Naive thymus-derived CD4-positive, alpha-beta T cell (primary cell): ENCODE measurements at regions not wholly inside any gene's neighbourhood (a gene's known extent, or its start where the extent isn't known, plus 50 kb on each side); places are given as distances from the start of the nearest gene placed in this dataset.

Experiments used
- ATAC-seq: fragments of 150-1000 bp; cut with Tn5 transposase; 2 replicates; pipeline ENCODE4 v1.10.0; 2021; ENCODE audit warnings: mild to moderate bottlenecking, moderate library complexity
- CTCF ChIA-PET: fragments of 350-600 bp; sonication (Branson Sonifier 250); formaldehyde crosslinking; loops from one replicate; lab custom pipeline; 2021; ENCODE audit warnings: antibody characterized with exemption; lab: Charles Lee
- POLR2A ChIA-PET: fragments of 350-600 bp; sonication (Branson Sonifier 250); formaldehyde crosslinking; loops from one replicate; lab custom pipeline; 2021; ENCODE audit warnings: antibody characterized with exemption, inconsistent platforms; lab: Charles Lee
- DNase-seq, 9 donors: peaks; one replicate each; pipeline versions ENCODE4 v3.0.0 to v3.0.0-alpha.2; 2020 to 2022; ENCODE audit warnings: mixed read lengths in 1 of 9
- H3K27ac ChIP-seq: one replicate; pipeline ENCODE4 v1.7.0; 2013; ENCODE audit warnings: mild to moderate bottlenecking, low read depth, low read length, moderate library complexity
- H3K27me3 ChIP-seq, 2 donors: one replicate each; pipeline ENCODE4 v1.7.0; 2013; ENCODE audit warnings: low read length in 2 of 2, mild to moderate bottlenecking in 2 of 2, moderate library complexity in 2 of 2; ENCODE audit not compliant: control insufficient read depth in 2 of 2, insufficient read depth in 2 of 2
- H3K36me3 ChIP-seq, 3 experiments: 1 replicate in 2 of 3; 2 replicates in 1 of 3; pipeline ENCODE4 v1.7.0; 2013; ENCODE audit warnings: low read length in 3 of 3, mild to moderate bottlenecking in 3 of 3, moderate library complexity in 1 of 3; ENCODE audit not compliant: insufficient read depth in 3 of 3, control insufficient read depth in 2 of 3
- H3K4me1 ChIP-seq, 2 donors: one replicate each; pipeline ENCODE4 v1.7.0; 2013; ENCODE audit warnings: low read length in 2 of 2, mild to moderate bottlenecking in 2 of 2, moderate library complexity in 1 of 2; ENCODE audit not compliant: control insufficient read depth in 2 of 2, insufficient read depth in 2 of 2
- H3K4me3 ChIP-seq: 2 replicates; pipeline ENCODE4 v1.7.0; 2013; ENCODE audit warnings: mild to moderate bottlenecking, low read length
- H3K9me3 ChIP-seq, 3 experiments: 1 replicate in 2 of 3; 2 replicates in 1 of 3; pipeline ENCODE4 v1.7.0; 2013; ENCODE audit warnings: low read length in 3 of 3; ENCODE audit not compliant: control insufficient read depth in 2 of 3
- H3K27ac Mint-ChIP-seq, 9 donors: one replicate each; pipeline ENCODE4 v1.8.0; 2020 to 2022; ENCODE audit warnings: mixed read lengths in 9 of 9, mild to moderate bottlenecking in 8 of 9, moderate library complexity in 5 of 9, inconsistent platforms in 2 of 9
- H3K27me3 Mint-ChIP-seq, 5 donors: one replicate each; pipeline ENCODE4 v1.8.0; 2021 to 2022; ENCODE audit warnings: mixed read lengths in 5 of 5, mild to moderate bottlenecking in 1 of 5
- H3K36me3 Mint-ChIP-seq, 5 donors: one replicate each; pipeline ENCODE4 v1.8.0; 2020 to 2022; ENCODE audit warnings: mixed read lengths in 5 of 5, mild to moderate bottlenecking in 3 of 5, inconsistent platforms in 1 of 5
- H3K4me1 Mint-ChIP-seq, 7 donors: one replicate each; pipeline ENCODE4 v1.8.0; 2020 to 2022; ENCODE audit warnings: mixed read lengths in 7 of 7, mild to moderate bottlenecking in 3 of 7, inconsistent platforms in 1 of 7
- H3K4me3 Mint-ChIP-seq, 10 donors: one replicate each; pipeline ENCODE4 v1.8.0; 2020 to 2022; ENCODE audit warnings: mild to moderate bottlenecking in 10 of 10, mixed read lengths in 10 of 10, moderate library complexity in 6 of 10, inconsistent platforms in 2 of 10
- H3K9me3 Mint-ChIP-seq, 11 donors: one replicate each; pipeline ENCODE4 v1.8.0; 2020 to 2022; ENCODE audit warnings: mixed read lengths in 11 of 11, mild to moderate bottlenecking in 4 of 11, inconsistent platforms in 1 of 11, moderate library complexity in 1 of 11
- intact Hi-C, 2 donors: fragments of 100-400 bp; cut with micrococcal nuclease; formaldehyde crosslinking; loops; one replicate each; pipeline ENCODE4 v1.15.1; 2023

DNA sequence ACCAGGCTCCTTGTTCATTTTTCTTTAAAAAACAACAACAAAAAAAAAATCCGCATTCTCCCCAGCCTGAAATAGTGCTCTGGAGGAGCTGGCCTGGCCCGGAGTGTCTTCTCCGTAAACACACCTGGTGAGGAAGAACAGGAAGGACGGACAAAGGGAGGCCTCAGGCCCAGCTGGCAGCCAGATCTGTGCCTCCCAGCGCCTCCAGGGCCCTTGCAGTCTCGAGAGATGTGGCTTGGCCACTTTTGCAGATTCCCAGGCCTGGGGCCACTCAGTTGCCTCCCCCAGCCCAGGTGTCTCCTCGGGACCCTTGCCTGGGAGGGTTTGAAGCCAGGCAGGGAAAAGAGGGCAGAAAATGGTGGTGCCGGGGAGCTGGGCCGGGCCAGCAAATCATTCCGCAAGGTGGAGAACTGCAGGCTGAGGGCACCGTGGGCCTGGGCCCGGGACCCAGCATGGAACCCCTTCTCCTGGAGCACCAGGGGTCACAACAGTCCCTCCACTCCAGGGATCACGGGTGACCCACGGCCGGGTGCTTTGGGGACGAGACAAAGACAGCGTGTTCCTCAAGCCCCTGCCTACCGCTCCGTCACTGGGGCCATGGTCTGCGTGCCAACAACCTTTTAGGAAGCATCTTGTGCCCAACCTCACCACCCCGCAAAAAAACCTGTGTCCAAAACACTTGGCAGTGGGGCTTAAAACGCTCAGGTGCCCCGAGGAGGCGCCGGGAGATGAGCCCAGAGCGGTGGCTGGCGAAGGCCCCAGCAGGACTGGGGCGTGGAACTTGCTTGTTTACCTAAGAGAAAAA is 67.1 kb upstream of the WNT7B start:
- Mint-ChIP-seq H3K4me3 (peak overlapping the region; percentile 86 to 92 (median 90)), H3K36me3 (no peaks in the 10 kb centered on the region), H3K27ac (peak overlapping the region; percentile 86 to 96 (median 94)), H3K4me1 (peaks cover 12 to 63% (median 41%) of the 10 kb centered on the region in 7 donors), H3K9me3 (no peaks in the 10 kb centered on the region), H3K27me3 (peaks cover 0 to 6% (median 0%) of the 10 kb centered on the region in 5 donors)
- peaks cover 10 to 17% of the 10 kb centered on the region in 2 donors for H3K4me1 ChIP-seq
- POLR2A ChIA-PET: interaction anchor here (0.9 to 6.5 kb wide), 8 partner anchors 7 to 31 kb away, joined by 3 to 81 read pairs (median 10); no protein-coding TSS in a partner anchor
- ATAC-seq: peak; percentile 56
- H3K27ac ChIP-seq: peak overlapping the region; percentile 76
- CTCF ChIA-PET: interaction anchor here (1.0 to 1.6 kb wide), 3 partner anchors 10 to 38 kb away, joined by 3 to 9 read pairs (median 4); no protein-coding TSS in a partner anchor
- H3K4me3 ChIP-seq: peak overlapping the region; percentile 67
- no peaks in the 10 kb centered on the region for H3K27me3 ChIP-seq
- H3K9me3 ChIP-seq: no peaks in the 10 kb centered on the region
- no peaks in the 10 kb centered on the region for H3K36me3 ChIP-seq
- DNase-seq: peak in 2 of 9 donors; percentile 15 to 22
- intact Hi-C loops: loop anchor here in 1 of 2 donors (1.0 to 2.0 kb wide), 3 partner anchors 8 to 27 kb away; no protein-coding TSS in a partner anchor

DNA sequence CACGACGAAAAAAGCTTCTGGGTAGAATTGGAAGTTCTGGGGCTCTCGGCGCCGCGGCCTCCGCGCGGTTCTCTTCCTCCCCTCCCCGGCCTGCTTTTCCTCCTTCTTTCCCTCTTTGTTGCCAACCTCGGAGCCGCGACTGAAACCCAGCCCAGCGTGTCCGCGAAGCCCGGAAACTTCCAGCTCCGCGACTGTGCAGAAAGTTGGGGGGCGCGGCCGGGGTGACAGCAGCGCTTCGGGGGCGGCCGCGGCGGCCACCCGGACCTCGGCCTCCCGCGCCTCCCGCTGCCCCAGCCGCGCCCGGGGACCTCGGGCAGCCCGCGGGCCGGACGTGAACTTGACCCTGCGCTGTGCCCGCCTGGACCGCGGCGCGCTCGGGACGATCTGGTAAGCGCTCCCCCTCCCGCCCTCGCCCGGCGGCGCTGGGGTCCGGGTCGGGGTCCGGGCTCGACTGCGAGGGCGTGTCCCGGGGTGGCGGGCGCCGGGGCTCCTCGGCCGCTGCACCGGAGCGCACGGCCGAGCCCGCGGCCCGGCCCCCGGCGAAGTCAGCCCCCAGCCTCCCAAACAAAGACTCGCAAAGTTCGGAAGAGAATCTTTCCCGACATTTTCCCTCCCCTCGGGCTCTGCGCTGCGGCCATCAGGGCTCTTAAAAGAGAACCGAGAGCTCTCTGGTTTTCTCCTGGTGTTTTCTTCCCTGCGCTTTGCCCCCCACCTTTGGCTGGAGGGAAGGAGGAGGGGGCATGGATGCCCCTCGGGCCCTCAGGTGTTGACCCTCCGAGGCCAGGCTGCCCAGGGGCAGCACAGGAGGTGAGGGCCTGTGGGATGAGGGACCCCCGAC is 67.9 kb upstream of the WNT7B start:
- Mint-ChIP-seq H3K36me3 (no peaks in the 10 kb centered on the region), H3K27me3 (peaks cover 0 to 6% (median 0%) of the 10 kb centered on the region in 5 donors), H3K9me3 (no peaks in the 10 kb centered on the region), H3K4me3 (peak overlapping the region; percentile 86 to 92 (median 90)), H3K4me1 (peaks cover 14 to 64% (median 39%) of the 10 kb centered on the region in 7 donors), H3K27ac (peak overlapping the region; percentile 86 to 96 (median 94))
- Histone ChIP-seq H3K27me3 (no peaks in the 10 kb centered on the region), H3K4me3 (peak overlapping the region; percentile 67), H3K27ac (peak overlapping the region; percentile 76), H3K9me3 (no peaks in the 10 kb centered on the region), H3K36me3 (no peaks in the 10 kb centered on the region), H3K4me1 (peaks cover 10 to 17% of the 10 kb centered on the region in 2 donors)
- DNase-seq (peak; percentile 24 to 54 (median 48)), ATAC-seq (peak; percentile 44)
- CTCF ChIA-PET: interaction anchor here (1.0 to 1.5 kb wide), 2 partner anchors 9 to 39 kb away, joined by 3 to 9 read pairs; no protein-coding TSS in a partner anchor
- POLR2A ChIA-PET: interaction anchor here (1.1 to 6.5 kb wide), 5 partner anchors 8 to 31 kb away, joined by 3 to 81 read pairs (median 29); no protein-coding TSS in a partner anchor
- intact Hi-C loops: loop anchor here in 1 of 2 donors (1.0 to 2.0 kb wide), 3 partner anchors 8 to 26 kb away; no protein-coding TSS in a partner anchor

DNA sequence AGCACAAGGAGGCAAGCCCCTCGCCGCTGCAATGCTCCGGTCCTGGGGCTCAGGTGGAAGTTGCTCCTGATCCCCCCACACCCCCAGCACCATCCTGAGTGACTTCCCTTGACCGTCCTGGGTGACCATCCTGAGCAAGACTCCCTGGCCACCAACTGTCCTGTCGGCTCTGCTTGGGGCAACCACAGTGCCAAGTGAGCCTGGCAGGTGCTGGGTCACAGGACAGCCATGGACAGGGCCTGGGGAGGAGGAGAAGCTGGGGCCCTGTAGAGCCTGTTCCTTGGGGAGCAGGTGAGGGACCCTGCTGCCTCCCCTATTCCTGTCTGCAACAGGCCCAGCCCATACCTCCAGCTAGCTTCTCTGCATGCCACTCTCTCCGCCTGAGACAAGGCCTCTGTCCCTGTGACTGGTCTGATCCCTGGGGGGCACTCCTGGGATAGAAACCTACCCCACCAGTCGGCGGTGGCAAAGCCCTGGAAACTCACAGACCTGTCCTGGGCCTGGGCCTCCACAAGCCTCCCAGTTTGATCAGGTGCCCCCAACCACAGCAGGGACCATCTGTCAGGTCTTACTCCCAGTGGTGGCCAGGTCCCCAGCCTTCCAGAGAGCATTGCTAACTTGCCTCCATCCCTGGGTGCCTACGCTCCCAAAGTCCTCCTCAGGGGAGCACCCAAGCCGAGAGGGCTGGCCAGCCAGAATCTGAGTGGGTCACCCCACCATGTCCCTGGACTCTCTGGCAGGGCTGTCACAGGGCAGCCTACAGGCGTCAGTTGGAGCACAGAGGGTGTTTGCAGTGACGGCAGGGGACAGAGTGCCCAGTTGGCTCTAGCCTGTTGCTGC is 68.7 kb upstream of the WNT7B start:
- Histone ChIP-seq H3K4me1 (peaks cover 10 to 19% of the 10 kb centered on the region in 2 donors), H3K27ac (peak overlapping the region; percentile 76), H3K4me3 (peak overlapping the region; percentile 46), H3K27me3 (no peaks in the 10 kb centered on the region), H3K36me3 (no peaks in the 10 kb centered on the region), H3K9me3 (no peaks in the 10 kb centered on the region)
- peaks cover 0 to 6% (median 0%) of the 10 kb centered on the region in 5 donors for H3K27me3 Mint-ChIP-seq
- peaks cover 14 to 73% (median 48%) of the 10 kb centered on the region in 7 donors for H3K4me1 Mint-ChIP-seq
- no peaks in the 10 kb centered on the region for H3K36me3 Mint-ChIP-seq
- ChIA-PET POLR2A (interaction anchor here (2.5 to 6.5 kb wide), 4 partner anchors 8 to 24 kb away, joined by 12 to 81 read pairs (median 38); no protein-coding TSS in a partner anchor), CTCF (interaction anchor here (1.5 kb wide), 1 partner anchor 8 kb away, joined by 9 read pairs; no protein-coding TSS in a partner anchor)
- H3K27ac Mint-ChIP-seq: peak overlapping the region; percentile 55 to 96 (median 88)
- ATAC-seq (no peak), DNase-seq (no peak)
- peak overlapping the region; percentile 60 to 90 (median 78) for H3K4me3 Mint-ChIP-seq
- intact Hi-C loops: loop anchor here in 1 of 2 donors (2.0 kb wide), 1 partner anchor 25 kb away; no protein-coding TSS in a partner anchor
- no peaks in the 10 kb centered on the region for H3K9me3 Mint-ChIP-seq

DNA sequence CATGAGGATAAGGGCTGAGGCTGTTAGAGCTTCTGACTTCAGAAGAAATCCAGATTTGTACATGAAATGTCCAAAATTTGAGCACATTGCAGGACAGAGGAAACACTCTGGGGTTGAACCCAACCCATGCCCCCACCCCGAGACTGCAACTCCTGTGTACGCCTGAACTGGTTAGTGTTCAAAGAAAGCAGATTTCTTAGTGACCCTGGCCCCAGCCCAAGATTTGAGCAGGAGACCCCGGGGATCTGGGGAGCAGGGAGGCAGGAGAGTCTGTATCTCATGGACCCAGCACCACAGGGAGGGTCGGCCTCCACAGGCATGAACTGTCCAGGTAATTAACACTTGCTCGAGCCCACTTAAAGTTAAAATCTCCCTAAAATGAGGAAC is 69.3 kb upstream of the WNT7B start:
- no peaks in the 10 kb centered on the region for H3K36me3 ChIP-seq
- H3K27ac ChIP-seq: peak overlapping the region; percentile 76
- Mint-ChIP-seq H3K36me3 (no peaks in the 10 kb centered on the region), H3K27ac (peak overlapping the region in 8 of 9 donors; percentile 56 to 96 (median 90)), H3K9me3 (peaks cover 0 to 2% (median 0%) of the 10 kb centered on the region in 11 donors), H3K4me3 (peak overlapping the region in 7 of 10 donors; percentile 29 to 90 (median 77)), H3K27me3 (peaks cover 0 to 6% (median 0%) of the 10 kb centered on the region in 5 donors), H3K4me1 (peaks cover 14 to 76% (median 53%) of the 10 kb centered on the region in 7 donors)
- H3K9me3 ChIP-seq: no peaks in the 10 kb centered on the region
- DNase-seq: no peak
- H3K4me1 ChIP-seq: peaks cover 10 to 25% of the 10 kb centered on the region in 2 donors
- H3K27me3 ChIP-seq: no peaks in the 10 kb centered on the region
- intact Hi-C loops: no loop called here
- CTCF ChIA-PET: interaction anchor here (1.5 kb wide), 1 partner anchor 10 kb away, joined by 4 read pairs; no protein-coding TSS in a partner anchor
- POLR2A ChIA-PET: interaction anchor here (4.3 to 6.5 kb wide), 3 partner anchors 7 to 24 kb away, joined by 29 to 81 read pairs (median 46); no protein-coding TSS in a partner anchor
- no peak overlapping the region for H3K4me3 ChIP-seq
- no peak for ATAC-seq

DNA sequence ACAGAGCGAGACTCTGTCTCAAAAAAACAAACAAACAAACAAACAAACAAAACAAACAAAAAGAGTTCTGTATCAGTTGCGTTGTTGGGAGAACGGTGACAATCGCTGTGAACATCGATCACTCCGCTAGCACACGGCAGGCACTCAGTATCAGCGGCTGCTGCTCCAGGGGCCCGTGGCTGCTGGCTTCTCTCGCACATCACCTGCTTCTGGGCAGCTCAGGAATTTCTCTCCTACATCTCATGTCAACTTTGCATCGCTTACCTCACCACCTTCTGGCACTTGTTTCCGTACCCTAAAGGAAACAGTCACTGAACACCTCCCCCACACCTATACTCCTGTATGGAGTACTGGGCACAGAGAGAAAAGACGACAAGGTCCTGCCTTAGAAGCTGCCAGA is 70.3 kb upstream of the WNT7B start:
- Mint-ChIP-seq H3K9me3 (peaks cover 0 to 2% (median 0%) of the 10 kb centered on the region in 11 donors), H3K36me3 (no peaks in the 10 kb centered on the region), H3K27me3 (peaks cover 0 to 6% (median 0%) of the 10 kb centered on the region in 5 donors), H3K4me1 (peaks cover 14 to 80% (median 61%) of the 10 kb centered on the region in 7 donors), H3K27ac (peak overlapping the region in 7 of 9 donors; percentile 38 to 94 (median 80)), H3K4me3 (peak overlapping the region in 6 of 10 donors; percentile 17 to 51 (median 32))
- POLR2A ChIA-PET: interaction anchor here (0.7 to 5.5 kb wide), 3 partner anchors 10 to 25 kb away, joined by 3 to 46 read pairs (median 3); no protein-coding TSS in a partner anchor
- Histone ChIP-seq H3K9me3 (no peaks in the 10 kb centered on the region), H3K4me1 (peaks cover 10 to 34% of the 10 kb centered on the region in 2 donors), H3K4me3 (no peak overlapping the region), H3K27ac (no peak overlapping the region), H3K36me3 (no peaks in the 10 kb centered on the region), H3K27me3 (no peaks in the 10 kb centered on the region)
- intact Hi-C loops: no loop called here
- CTCF ChIA-PET: interaction anchor here (1.5 kb wide), 1 partner anchor 11 kb away, joined by 4 read pairs; no protein-coding TSS in a partner anchor
- ATAC-seq (no peak), DNase-seq (no peak)
